ENCODE measurements at regions not wholly inside any gene's neighbourhood (a gene's known extent, or its start where the extent isn't known, plus 50 kb on each side); places are given as distances from the start of the nearest gene placed in this dataset.

DNA sequence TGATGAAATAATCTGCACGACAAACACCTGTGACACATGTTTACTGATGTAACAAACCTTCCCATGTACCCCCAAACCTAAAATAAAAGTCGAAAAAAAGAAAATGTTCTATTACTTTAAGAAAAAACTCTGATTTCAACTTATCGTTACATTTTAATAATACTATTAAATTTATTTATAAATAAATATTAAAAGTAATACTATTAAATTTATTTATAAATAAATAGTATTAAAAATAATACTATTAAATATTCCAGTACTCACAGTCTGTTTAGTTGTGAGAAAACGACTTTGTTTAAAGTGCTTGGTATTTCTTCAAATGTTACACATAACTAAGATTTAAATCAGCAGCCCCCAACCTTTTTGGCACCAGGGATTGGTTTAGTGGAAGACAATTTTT lies 471.6 kb upstream of the PRKX start:
- no peaks in the 10 kb centered on the region for H4K20me1 ChIP-seq (ENCODE audit: insufficient read depth)
- no peaks in the 10 kb centered on the region for H3K79me2 ChIP-seq (replicated peaks; ENCODE audit: insufficient read depth, low read length)
- H3K4me2 ChIP-seq (ENCODE audit: low read length) = no peak overlapping the region
- no peaks in the 10 kb centered on the region for H3K9me3 ChIP-seq (ENCODE audit: low read length)
- no peaks in the 10 kb centered on the region for H3K27me3 ChIP-seq (ENCODE audit: insufficient read depth, low read depth, low read length)
- no peaks in the 10 kb centered on the region for H3K36me3 ChIP-seq (ENCODE audit: insufficient read depth, low read length)
- H3K4me3 ChIP-seq (ENCODE audit: low read length) = no peak overlapping the region
- H2AFZ ChIP-seq (ENCODE audit: low read depth, low read length) = no peak overlapping the region
- no peak overlapping the region for H3K9ac ChIP-seq (ENCODE audit: low read length)
- no peak overlapping the region for H3K27ac ChIP-seq (ENCODE audit: low read length)
- TF ChIP-seq POLR2AphosphoS5 (IDR thresholded peaks at IDR 0.05) (no peak), MXI1 (conservative IDR thresholded peaks at IDR 0.05; ENCODE audit: poor library complexity, severe bottlenecking) (no peak), EP300 (conservative IDR thresholded peaks at IDR 0.05; ENCODE audit: poor library complexity, severe bottlenecking) (no peak), RAD21 (conservative IDR thresholded peaks at IDR 0.05) (no peak), SMC3 (conservative IDR thresholded peaks at IDR 0.05; ENCODE audit: poor library complexity) (no peak), EZH2 (IDR thresholded peaks at IDR 0.05; ENCODE audit: borderline replicate concordance, insufficient read depth, low read length, poor library complexity, severe bottlenecking) (no peak), TAF1 (IDR thresholded peaks at IDR 0.05; ENCODE audit: low read depth) (no peak)
- TF ChIP-seq, protein P1, sequence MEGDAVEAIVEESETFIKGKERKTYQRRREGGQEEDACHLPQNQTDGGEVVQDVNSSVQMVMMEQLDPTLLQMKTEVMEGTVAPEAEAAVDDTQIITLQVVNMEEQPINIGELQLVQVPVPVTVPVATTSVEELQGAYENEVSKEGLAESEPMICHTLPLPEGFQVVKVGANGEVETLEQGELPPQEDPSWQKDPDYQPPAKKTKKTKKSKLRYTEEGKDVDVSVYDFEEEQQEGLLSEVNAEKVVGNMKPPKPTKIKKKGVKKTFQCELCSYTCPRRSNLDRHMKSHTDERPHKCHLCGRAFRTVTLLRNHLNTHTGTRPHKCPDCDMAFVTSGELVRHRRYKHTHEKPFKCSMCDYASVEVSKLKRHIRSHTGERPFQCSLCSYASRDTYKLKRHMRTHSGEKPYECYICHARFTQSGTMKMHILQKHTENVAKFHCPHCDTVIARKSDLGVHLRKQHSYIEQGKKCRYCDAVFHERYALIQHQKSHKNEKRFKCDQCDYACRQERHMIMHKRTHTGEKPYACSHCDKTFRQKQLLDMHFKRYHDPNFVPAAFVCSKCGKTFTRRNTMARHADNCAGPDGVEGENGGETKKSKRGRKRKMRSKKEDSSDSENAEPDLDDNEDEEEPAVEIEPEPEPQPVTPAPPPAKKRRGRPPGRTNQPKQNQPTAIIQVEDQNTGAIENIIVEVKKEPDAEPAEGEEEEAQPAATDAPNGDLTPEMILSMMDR (IDR thresholded peaks at IDR 0.05; ENCODE audit: poor library complexity, severe bottlenecking) = no peak
- TF ChIP-seq, protein P2, sequence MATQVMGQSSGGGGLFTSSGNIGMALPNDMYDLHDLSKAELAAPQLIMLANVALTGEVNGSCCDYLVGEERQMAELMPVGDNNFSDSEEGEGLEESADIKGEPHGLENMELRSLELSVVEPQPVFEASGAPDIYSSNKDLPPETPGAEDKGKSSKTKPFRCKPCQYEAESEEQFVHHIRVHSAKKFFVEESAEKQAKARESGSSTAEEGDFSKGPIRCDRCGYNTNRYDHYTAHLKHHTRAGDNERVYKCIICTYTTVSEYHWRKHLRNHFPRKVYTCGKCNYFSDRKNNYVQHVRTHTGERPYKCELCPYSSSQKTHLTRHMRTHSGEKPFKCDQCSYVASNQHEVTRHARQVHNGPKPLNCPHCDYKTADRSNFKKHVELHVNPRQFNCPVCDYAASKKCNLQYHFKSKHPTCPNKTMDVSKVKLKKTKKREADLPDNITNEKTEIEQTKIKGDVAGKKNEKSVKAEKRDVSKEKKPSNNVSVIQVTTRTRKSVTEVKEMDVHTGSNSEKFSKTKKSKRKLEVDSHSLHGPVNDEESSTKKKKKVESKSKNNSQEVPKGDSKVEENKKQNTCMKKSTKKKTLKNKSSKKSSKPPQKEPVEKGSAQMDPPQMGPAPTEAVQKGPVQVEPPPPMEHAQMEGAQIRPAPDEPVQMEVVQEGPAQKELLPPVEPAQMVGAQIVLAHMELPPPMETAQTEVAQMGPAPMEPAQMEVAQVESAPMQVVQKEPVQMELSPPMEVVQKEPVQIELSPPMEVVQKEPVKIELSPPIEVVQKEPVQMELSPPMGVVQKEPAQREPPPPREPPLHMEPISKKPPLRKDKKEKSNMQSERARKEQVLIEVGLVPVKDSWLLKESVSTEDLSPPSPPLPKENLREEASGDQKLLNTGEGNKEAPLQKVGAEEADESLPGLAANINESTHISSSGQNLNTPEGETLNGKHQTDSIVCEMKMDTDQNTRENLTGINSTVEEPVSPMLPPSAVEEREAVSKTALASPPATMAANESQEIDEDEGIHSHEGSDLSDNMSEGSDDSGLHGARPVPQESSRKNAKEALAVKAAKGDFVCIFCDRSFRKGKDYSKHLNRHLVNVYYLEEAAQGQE (IDR thresholded peaks at IDR 0.05; ENCODE audit: borderline replicate concordance) = no peak
- H3F3A ChIP-seq (ENCODE audit: insufficient read depth, low read length, poor library complexity, severe bottlenecking) = no peaks in the 10 kb centered on the region
- no peaks in the 10 kb centered on the region for H3K9me2 ChIP-seq (ENCODE audit: insufficient read depth, low read length)

DNA sequence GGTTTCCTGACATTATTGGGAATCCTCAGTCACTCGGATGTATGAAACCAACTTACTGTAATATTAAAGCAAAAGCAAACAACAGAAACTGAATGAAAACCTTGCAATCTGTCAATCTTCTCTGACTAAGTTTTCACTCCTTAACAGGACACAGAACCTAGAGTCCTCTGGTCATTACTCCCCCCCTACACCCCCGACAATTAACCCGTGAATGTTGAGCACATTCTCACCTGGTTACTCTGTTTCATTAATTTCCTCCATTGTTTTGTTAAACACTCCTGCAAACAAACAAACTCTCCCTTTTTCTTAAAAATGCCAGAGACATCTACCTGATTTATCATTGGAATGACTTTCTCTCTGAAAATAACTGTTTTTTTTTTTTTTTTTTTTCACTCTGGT lies 469.0 kb upstream of the PRKX start:
- no peak overlapping the region for H3K27ac ChIP-seq (ENCODE audit: low read length)
- H3K27me3 ChIP-seq (ENCODE audit: insufficient read depth, low read depth, low read length) = no peaks in the 10 kb centered on the region
- no peak overlapping the region for H3K4me3 ChIP-seq (ENCODE audit: low read length)
- H3K9me3 ChIP-seq (ENCODE audit: low read length) = no peaks in the 10 kb centered on the region
- no peaks in the 10 kb centered on the region for H4K20me1 ChIP-seq (ENCODE audit: insufficient read depth)
- H3K36me3 ChIP-seq (ENCODE audit: insufficient read depth, low read length) = no peaks in the 10 kb centered on the region
- no peaks in the 10 kb centered on the region for H3K9me2 ChIP-seq (ENCODE audit: insufficient read depth, low read length)
- H3K4me2 ChIP-seq (ENCODE audit: low read length) = no peak overlapping the region
- no peaks in the 10 kb centered on the region for H3K79me2 ChIP-seq (replicated peaks; ENCODE audit: insufficient read depth, low read length)
- H3K9ac ChIP-seq (ENCODE audit: low read length) = no peak overlapping the region
- no peaks in the 10 kb centered on the region for H3F3A ChIP-seq (ENCODE audit: insufficient read depth, low read length, poor library complexity, severe bottlenecking)
- no peak overlapping the region for H2AFZ ChIP-seq (ENCODE audit: low read depth, low read length)
- no peak for TF ChIP-seq SMC3 (conservative IDR thresholded peaks at IDR 0.05; ENCODE audit: poor library complexity)
- TF ChIP-seq, protein P2 (IDR thresholded peaks at IDR 0.05; ENCODE audit: borderline replicate concordance) = no peak
- TF ChIP-seq EP300 (conservative IDR thresholded peaks at IDR 0.05; ENCODE audit: poor library complexity, severe bottlenecking) = no peak
- TF ChIP-seq RAD21 (conservative IDR thresholded peaks at IDR 0.05) = no peak
- TF ChIP-seq POLR2AphosphoS5 (IDR thresholded peaks at IDR 0.05) = no peak
- no peak for TF ChIP-seq MXI1 (conservative IDR thresholded peaks at IDR 0.05; ENCODE audit: poor library complexity, severe bottlenecking)
- TF ChIP-seq TAF1 (IDR thresholded peaks at IDR 0.05; ENCODE audit: low read depth) = no peak
- TF ChIP-seq, protein P1 (IDR thresholded peaks at IDR 0.05; ENCODE audit: poor library complexity, severe bottlenecking) = no peak
- TF ChIP-seq EZH2 (IDR thresholded peaks at IDR 0.05; ENCODE audit: borderline replicate concordance, insufficient read depth, low read length, poor library complexity, severe bottlenecking) = no peak

Measured in neural cell (in vitro differentiated cells).